Astrocyte of the spinal cord (primary cell): ENCODE measurements at regions not wholly inside any gene's neighbourhood (a gene's known extent, or its start where the extent isn't known, plus 50 kb on each side); places are given as distances from the start of the nearest gene placed in this dataset.
"Not testable (repeated sequence)": the region's sequence is repeated elsewhere in the genome, so short reads cannot be mapped to it uniquely, and the experiment has no call there.

Experiments used
- DNase-seq: peaks from one replicate; pipeline ENCODE4 v3.0.0; 2011; ENCODE audit warnings: low read depth, low spot score
- H3K4me3 ChIP-seq: 2 replicates; pipeline ENCODE4 v1.5.1; 2011; ENCODE audit warnings: low read depth, mild to moderate bottlenecking, low read length, moderate library complexity
- CTCF ChIP-seq: IDR thresholded peaks from 2 replicates; pipeline ENCODE4 v1.5.1; 2012; ENCODE audit warnings: low read depth, mild to moderate bottlenecking, low read length, inconsistent platforms
- in situ Hi-C: cut with HindIII; loops from 2 replicates; pipeline ENCODE4 v1.10.0; 2017; ENCODE audit warnings: low sequenced_read_pairs

- peak; percentile 10 for DNase-seq
- in situ Hi-C loops = no loop called here
- TF ChIP-seq CTCF = no peak
- H3K4me3 ChIP-seq = no peak overlapping the region
These were observed 56.5 kb upstream of the ORC5 start for GRCh38 chr7:104264285-104264684.

- peak; percentile 60 for TF ChIP-seq CTCF
- DNase-seq = peak; percentile 27
- in situ Hi-C loops = no loop called here
- no peak overlapping the region for H3K4me3 ChIP-seq
These were observed 60.0 kb upstream of the ORC5 start for GRCh38 chr7:104267701-104268368.

GRCh38 chr7:104271948-104272347 is 56.5 kb upstream of the LHFPL3 start:
- in situ Hi-C loops = no loop called here
- no peak overlapping the region for H3K4me3 ChIP-seq
- no peak for TF ChIP-seq CTCF
- no peak for DNase-seq

- in situ Hi-C loops = no loop called here
- peak; percentile 49 for DNase-seq
- H3K4me3 ChIP-seq = no peak overlapping the region
- TF ChIP-seq CTCF = peak; percentile 65
These were observed 55.5 kb upstream of the LHFPL3 start for GRCh38 chr7:104272767-104273384.

GRCh38 chr7:104275900-104276299 is 52.5 kb upstream of the LHFPL3 start:
- TF ChIP-seq CTCF = no peak
- H3K4me3 ChIP-seq = no peak overlapping the region
- DNase-seq = no peak
- in situ Hi-C loops = no loop called here

GRCh38 chr7:104276730-104277129 is 51.7 kb upstream of the LHFPL3 start:
- H3K4me3 ChIP-seq, DNase-seq, in situ Hi-C loops: not testable (repeated sequence)
